ENCODE measurements at regions not wholly inside any gene's neighbourhood (a gene's known extent, or its start where the extent isn't known, plus 50 kb on each side); places are given as distances from the start of the nearest gene placed in this dataset.

DNA sequence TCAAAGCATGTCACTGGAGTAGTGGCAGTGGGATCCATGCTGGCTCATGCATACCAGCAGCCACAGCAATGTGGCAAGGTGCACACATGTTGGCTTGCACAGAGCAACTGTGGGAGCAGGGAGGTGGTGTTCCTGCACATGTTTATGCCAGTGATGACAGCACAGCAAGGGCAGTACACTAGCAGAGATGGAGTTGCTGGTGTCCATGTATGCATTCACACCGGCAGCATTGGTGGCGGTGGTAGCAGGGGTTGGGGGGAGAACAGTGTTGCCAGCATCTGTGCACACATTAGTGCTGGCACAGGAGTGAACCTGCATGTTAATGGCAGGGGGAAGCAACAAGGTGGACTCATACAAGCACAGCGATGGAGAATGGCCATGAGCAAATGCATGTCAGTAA lies 202.0 kb upstream of the KCNMB2 start:
- TF ChIP-seq CTCF (IDR thresholded peaks at IDR 0.05; ENCODE audit: unreplicated experiment), result no peak
- Mint-ChIP-seq H3K36me3 (ENCODE audit: insufficient read depth, unreplicated experiment) (no peaks in the 10 kb centered on the region), H3K9me3 (ENCODE audit: unreplicated experiment) (peaks cover 14% of the 10 kb centered on the region), H3K27ac (ENCODE audit: low read depth, unreplicated experiment) (no peak overlapping the region), H3K4me3 (ENCODE audit: unreplicated experiment) (no peak overlapping the region), H3K27me3 (ENCODE audit: insufficient read depth, unreplicated experiment) (no peaks in the 10 kb centered on the region), H3K4me1 (ENCODE audit: insufficient read depth, unreplicated experiment) (no peaks in the 10 kb centered on the region)
- intact Hi-C loops (cut with micrococcal nuclease), result no loop called here
- DNase-seq (ENCODE audit: unreplicated experiment), result no peak
- ChIA-PET POLR2A (no interaction called here), CTCF (interaction anchor here (0.5 to 1.0 kb wide), 2 partner anchors 8 to 13 kb away, joined by 3 read pairs; no protein-coding TSS in a partner anchor)
- BruUV-seq (replicated peaks), result no TSS peak

- Mint-ChIP-seq H3K36me3 (ENCODE audit: insufficient read depth, unreplicated experiment) (no peaks in the 10 kb centered on the region), H3K4me3 (ENCODE audit: unreplicated experiment) (no peak overlapping the region), H3K27ac (ENCODE audit: low read depth, unreplicated experiment) (no peak overlapping the region), H3K27me3 (ENCODE audit: insufficient read depth, unreplicated experiment) (no peaks in the 10 kb centered on the region), H3K9me3 (ENCODE audit: unreplicated experiment) (peaks cover 14% of the 10 kb centered on the region), H3K4me1 (ENCODE audit: insufficient read depth, unreplicated experiment) (no peaks in the 10 kb centered on the region)
- CTCF ChIA-PET, result interaction anchor here (0.6 to 1.7 kb wide), 2 partner anchors 9 to 10 kb away, joined by 3 to 4 read pairs; no protein-coding TSS in a partner anchor
- intact Hi-C loops (cut with micrococcal nuclease), result no loop called here
- POLR2A ChIA-PET, result interaction anchor here (1.8 kb wide), 1 partner anchor 15 kb away, joined by 3 read pairs; no protein-coding TSS in a partner anchor
- TF ChIP-seq CTCF (IDR thresholded peaks at IDR 0.05; ENCODE audit: unreplicated experiment), result no peak
- BruUV-seq (replicated peaks), result no TSS peak
- DNase-seq (ENCODE audit: unreplicated experiment), result no peak
Measured at GRCh38 chr3:178336336-178336735, 199.9 kb upstream of the KCNMB2 start.

- Mint-ChIP-seq H3K27me3 (ENCODE audit: insufficient read depth, unreplicated experiment) (no peaks in the 10 kb centered on the region), H3K4me3 (ENCODE audit: unreplicated experiment) (no peak overlapping the region), H3K4me1 (ENCODE audit: insufficient read depth, unreplicated experiment) (peaks cover 5% of the 10 kb centered on the region), H3K27ac (ENCODE audit: low read depth, unreplicated experiment) (no peak overlapping the region), H3K9me3 (ENCODE audit: unreplicated experiment) (peaks cover 7% of the 10 kb centered on the region), H3K36me3 (ENCODE audit: insufficient read depth, unreplicated experiment) (no peaks in the 10 kb centered on the region)
- POLR2A ChIA-PET, result interaction anchor here (0.6 kb wide), 2 partner anchors 418 to 751 kb away, joined by 3 to 4 read pairs; no protein-coding TSS in a partner anchor
- no TSS peak for BruUV-seq (replicated peaks)
- no peak for DNase-seq (ENCODE audit: unreplicated experiment)
- CTCF ChIA-PET, result no interaction called here
- no peak for TF ChIP-seq CTCF (IDR thresholded peaks at IDR 0.05; ENCODE audit: unreplicated experiment)
- intact Hi-C loops (cut with micrococcal nuclease), result no loop called here
Measured at GRCh38 chr3:178340506-178340905, 195.7 kb upstream of the KCNMB2 start.

DNA sequence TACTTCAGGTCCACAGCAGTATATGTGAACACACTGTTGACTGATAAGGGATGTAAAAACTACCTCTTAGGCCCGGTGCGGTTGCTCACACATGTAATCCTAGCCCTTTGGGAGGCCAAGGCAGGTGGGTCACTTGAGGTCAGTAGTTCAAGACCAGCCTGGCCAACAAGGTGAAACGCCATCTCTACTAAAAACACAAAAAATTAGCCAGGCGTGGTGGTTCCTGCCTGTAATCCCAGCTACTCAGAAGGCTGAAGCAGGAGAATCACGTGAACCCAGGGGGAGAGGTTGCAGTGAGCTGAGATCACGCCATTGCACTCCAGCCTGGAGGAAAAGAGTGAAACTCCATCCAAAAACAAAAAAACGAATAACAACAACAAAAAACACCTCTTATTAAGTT lies 194.6 kb upstream of the KCNMB2 start:
- no peak overlapping the region for H3K27ac Mint-ChIP-seq (ENCODE audit: low read depth, unreplicated experiment)
- H3K27me3 Mint-ChIP-seq (ENCODE audit: insufficient read depth, unreplicated experiment), result no peaks in the 10 kb centered on the region
- no peak for TF ChIP-seq CTCF (IDR thresholded peaks at IDR 0.05; ENCODE audit: unreplicated experiment)
- CTCF ChIA-PET, result no interaction called here
- no peak overlapping the region for H3K4me3 Mint-ChIP-seq (ENCODE audit: unreplicated experiment)
- no peaks in the 10 kb centered on the region for H3K36me3 Mint-ChIP-seq (ENCODE audit: insufficient read depth, unreplicated experiment)
- H3K9me3 Mint-ChIP-seq (ENCODE audit: unreplicated experiment), result no peaks in the 10 kb centered on the region
- POLR2A ChIA-PET, result no interaction called here
- intact Hi-C loops (cut with micrococcal nuclease), result no loop called here
- H3K4me1 Mint-ChIP-seq (ENCODE audit: insufficient read depth, unreplicated experiment), result peaks cover 5% of the 10 kb centered on the region
- DNase-seq (ENCODE audit: unreplicated experiment), result no peak
- BruUV-seq (replicated peaks), result no TSS peak
